PC-9 (cell line): ENCODE measurements at regions not wholly inside any gene's neighbourhood (a gene's known extent, or its start where the extent isn't known, plus 50 kb on each side); places are given as distances from the start of the nearest gene placed in this dataset.

Source experiments
- EZH2 ChIP-seq: fragments of 200-600 bp; sonication (generic); IDR thresholded peaks from 2 replicates; pipeline ENCODE4 v1.8.0; 2017; ENCODE audit warnings: antibody characterized with exemption, low read depth
- TF ChIP-seq, protein P1 (sequence below): fragments of 200-600 bp; sonication (generic); conservative IDR thresholded peaks from 2 replicates; pipeline ENCODE4 v1.6.1; 2017; ENCODE audit warnings: mixed run types, antibody characterized with exemption, mild to moderate bottlenecking, moderate library complexity

DNA sequence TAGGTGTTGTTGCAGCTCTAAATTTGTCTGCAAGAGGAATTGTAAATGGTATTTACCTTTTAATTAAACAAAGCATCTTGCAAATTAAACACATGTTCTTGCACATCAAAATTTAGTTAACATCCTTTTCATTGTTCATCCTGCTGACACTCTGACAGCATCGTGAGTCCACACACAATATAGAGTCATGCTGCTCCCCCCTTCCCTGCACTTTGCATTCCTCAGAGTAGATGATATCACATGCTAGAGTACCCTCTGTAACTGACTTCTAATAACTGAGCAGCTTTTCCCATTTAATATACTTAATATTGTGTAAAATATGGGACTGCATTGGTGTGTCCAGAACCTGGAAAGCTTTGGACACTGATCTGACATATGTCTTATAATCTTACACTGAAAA is 138.8 kb upstream of the DPYD start:
- TF ChIP-seq, protein P1, sequence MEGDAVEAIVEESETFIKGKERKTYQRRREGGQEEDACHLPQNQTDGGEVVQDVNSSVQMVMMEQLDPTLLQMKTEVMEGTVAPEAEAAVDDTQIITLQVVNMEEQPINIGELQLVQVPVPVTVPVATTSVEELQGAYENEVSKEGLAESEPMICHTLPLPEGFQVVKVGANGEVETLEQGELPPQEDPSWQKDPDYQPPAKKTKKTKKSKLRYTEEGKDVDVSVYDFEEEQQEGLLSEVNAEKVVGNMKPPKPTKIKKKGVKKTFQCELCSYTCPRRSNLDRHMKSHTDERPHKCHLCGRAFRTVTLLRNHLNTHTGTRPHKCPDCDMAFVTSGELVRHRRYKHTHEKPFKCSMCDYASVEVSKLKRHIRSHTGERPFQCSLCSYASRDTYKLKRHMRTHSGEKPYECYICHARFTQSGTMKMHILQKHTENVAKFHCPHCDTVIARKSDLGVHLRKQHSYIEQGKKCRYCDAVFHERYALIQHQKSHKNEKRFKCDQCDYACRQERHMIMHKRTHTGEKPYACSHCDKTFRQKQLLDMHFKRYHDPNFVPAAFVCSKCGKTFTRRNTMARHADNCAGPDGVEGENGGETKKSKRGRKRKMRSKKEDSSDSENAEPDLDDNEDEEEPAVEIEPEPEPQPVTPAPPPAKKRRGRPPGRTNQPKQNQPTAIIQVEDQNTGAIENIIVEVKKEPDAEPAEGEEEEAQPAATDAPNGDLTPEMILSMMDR = no peak
- no peak for TF ChIP-seq EZH2
